ENCODE measurements at regions not wholly inside any gene's neighbourhood (a gene's known extent, or its start where the extent isn't known, plus 50 kb on each side); places are given as distances from the start of the nearest gene placed in this dataset.

DNA sequence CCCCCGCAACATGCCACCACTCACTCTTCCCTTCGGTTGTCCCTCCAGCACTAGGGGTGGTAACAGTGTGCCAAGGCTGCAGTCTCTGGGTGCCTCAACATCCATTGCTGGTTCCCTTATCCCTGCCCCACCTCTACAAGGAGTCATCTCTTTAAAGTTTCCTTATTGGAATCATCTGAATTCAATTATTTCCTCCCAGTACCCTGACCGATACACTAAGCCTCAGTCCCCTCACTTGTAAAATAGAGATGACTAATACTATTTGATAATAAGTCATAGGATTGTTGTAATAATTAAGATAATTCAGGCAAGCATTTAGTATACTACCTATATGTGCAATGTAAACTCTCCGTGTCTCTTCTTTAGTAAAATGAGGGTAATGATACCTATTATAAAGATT, 352.5 kb downstream of the ENC1 start:
- Histone ChIP-seq H3K27ac (ENCODE audit: insufficient read depth, low read depth, low read length) (no peak overlapping the region), H3K4me2 (ENCODE audit: insufficient read depth, low read length) (no peak overlapping the region), H3K36me3 (ENCODE audit: control insufficient read depth in 2 of 2, extremely low read depth in 1 of 2, insufficient read depth in 2 of 2, low read length in 2 of 2) (no peaks in the 10 kb centered on the region), H3K9me3 (replicated peaks; ENCODE audit: control insufficient read depth, insufficient read depth, low read length) (no peaks in the 10 kb centered on the region), H3K9me1 (replicated peaks; ENCODE audit: control insufficient read depth, extremely low read depth, insufficient read depth, low read length) (no peaks in the 10 kb centered on the region), H3K4me1 (ENCODE audit: control insufficient read depth, extremely low read depth, insufficient read depth, low read length) (no peaks in the 10 kb centered on the region), H3K4me3 (replicated peaks in 1 of 3; ENCODE audit: insufficient read depth in 1 of 3, low read depth in 1 of 3, low read length in 3 of 3) (no peak overlapping the region), H3K27me3 (ENCODE audit: control insufficient read depth in 2 of 2, insufficient read depth in 2 of 2, low read length in 2 of 2) (peaks cover 35 to 37% of the 10 kb centered on the region in 2 experiments), H2AFZ (ENCODE audit: low read depth, low read length) (no peak overlapping the region), H3K9ac (replicated peaks; ENCODE audit: extremely low read depth, insufficient read depth, low read length) (no peak overlapping the region), H3K79me2 (ENCODE audit: control insufficient read depth, insufficient read depth, low read length) (no peaks in the 10 kb centered on the region), H4K20me1 (replicated peaks; ENCODE audit: control insufficient read depth, extremely low read depth, insufficient read depth, low read length) (no peaks in the 10 kb centered on the region)
- no TSS peak for BruUV-seq (replicated peaks)
- ChIA-PET CTCF (interaction anchor here (2.1 to 2.5 kb wide), 2 partner anchors 9 to 353 kb away, joined by 6 read pairs; partner anchors contain the start of gene ENC1), POLR2A (interaction anchor here (1.2 kb wide), 1 partner anchor 353 kb away, joined by 4 read pairs; the partner anchor contains the start of gene ENC1)
- dilution Hi-C loops (cut with MboI; ENCODE audit: extremely low pct_ligation_motif_present, low sequenced_read_pairs) (no loop called here), intact Hi-C loops (cut with micrococcal nuclease) (no loop called here)
- TF ChIP-seq POLR2AphosphoS5 (IDR thresholded peaks at IDR 0.05; ENCODE audit: insufficient read depth, low read depth, low read length) (no peak), MYC (IDR thresholded peaks at IDR 0.05; ENCODE audit: low read depth, low read length) (no peak), POLR2A (IDR thresholded peaks at IDR 0.05; ENCODE audit: low read depth, low read length) (no peak), JUN (IDR thresholded peaks at IDR 0.05; ENCODE audit: borderline replicate concordance, insufficient read depth, insufficient read length, low read depth) (no peak), GATA2 (IDR thresholded peaks at IDR 0.05; ENCODE audit: insufficient read depth, insufficient read length, low read depth, low read length) (no peak), EZH2 (IDR thresholded peaks at IDR 0.05; ENCODE audit: borderline replicate concordance, low read depth, low read length, severe bottlenecking) (no peak), MAX (IDR thresholded peaks at IDR 0.05; ENCODE audit: insufficient read depth, insufficient read length) (no peak), FOS (IDR thresholded peaks at IDR 0.05; ENCODE audit: borderline replicate concordance, insufficient read depth, low read length) (no peak)
- TF ChIP-seq, protein P1, sequence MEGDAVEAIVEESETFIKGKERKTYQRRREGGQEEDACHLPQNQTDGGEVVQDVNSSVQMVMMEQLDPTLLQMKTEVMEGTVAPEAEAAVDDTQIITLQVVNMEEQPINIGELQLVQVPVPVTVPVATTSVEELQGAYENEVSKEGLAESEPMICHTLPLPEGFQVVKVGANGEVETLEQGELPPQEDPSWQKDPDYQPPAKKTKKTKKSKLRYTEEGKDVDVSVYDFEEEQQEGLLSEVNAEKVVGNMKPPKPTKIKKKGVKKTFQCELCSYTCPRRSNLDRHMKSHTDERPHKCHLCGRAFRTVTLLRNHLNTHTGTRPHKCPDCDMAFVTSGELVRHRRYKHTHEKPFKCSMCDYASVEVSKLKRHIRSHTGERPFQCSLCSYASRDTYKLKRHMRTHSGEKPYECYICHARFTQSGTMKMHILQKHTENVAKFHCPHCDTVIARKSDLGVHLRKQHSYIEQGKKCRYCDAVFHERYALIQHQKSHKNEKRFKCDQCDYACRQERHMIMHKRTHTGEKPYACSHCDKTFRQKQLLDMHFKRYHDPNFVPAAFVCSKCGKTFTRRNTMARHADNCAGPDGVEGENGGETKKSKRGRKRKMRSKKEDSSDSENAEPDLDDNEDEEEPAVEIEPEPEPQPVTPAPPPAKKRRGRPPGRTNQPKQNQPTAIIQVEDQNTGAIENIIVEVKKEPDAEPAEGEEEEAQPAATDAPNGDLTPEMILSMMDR (IDR thresholded peaks at IDR 0.05; ENCODE audit: extremely low read depth in 1 of 2, insufficient read depth in 1 of 2, low read depth in 1 of 2, low read length in 2 of 2) = no peak
- DNase-seq (ENCODE audit: low read depth, low spot score) = no peak
- no peak for FAIRE-seq

Measured in endothelial cell of umbilical vein (primary cell).